HCT116 (cell line): ENCODE measurements at regions not wholly inside any gene's neighbourhood (a gene's known extent, or its start where the extent isn't known, plus 50 kb on each side); places are given as distances from the start of the nearest gene placed in this dataset.

Source experiments
- EZH2 ChIP-seq: fragments of 200-600 bp; sonication (generic); IDR thresholded peaks from 2 replicates; pipeline ENCODE4 v1.6.1; 2017; ENCODE audit warnings: antibody characterized with exemption, mixed run types
- EZH2phosphoT487 ChIP-seq: fragments of 200-600 bp; IDR thresholded peaks from 2 replicates; pipeline ENCODE4 v1.6.1; 2018; ENCODE audit warnings: antibody characterized with exemption, borderline replicate concordance
- JUND ChIP-seq: IDR thresholded peaks from 2 replicates; pipeline ENCODE4 v1.6.1; 2012
- POLR2A ChIP-seq: IDR thresholded peaks from 2 replicates; pipeline ENCODE4 v1.7.0; 2011; ENCODE audit warnings: borderline replicate concordance; ENCODE audit not compliant: insufficient read depth, insufficient read length; ENCODE audit errors: extremely low read depth
- POLR2AphosphoS5 ChIP-seq: IDR thresholded peaks from 2 replicates; pipeline ENCODE4 v1.6.1; 2011; ENCODE audit warnings: mild to moderate bottlenecking, low read depth, low read length, moderate library complexity
- RAD21 ChIP-seq: IDR thresholded peaks from 2 replicates; pipeline ENCODE4 v1.6.1; 2012; ENCODE audit warnings: low read depth, mild to moderate bottlenecking
- SIN3A ChIP-seq: IDR thresholded peaks from 2 replicates; pipeline ENCODE4 v1.6.1; 2012; ENCODE audit warnings: low read depth
- TCF7L2 ChIP-seq: IDR thresholded peaks from 2 replicates; pipeline ENCODE4 v1.7.0; 2011; ENCODE audit warnings: borderline replicate concordance, inconsistent platforms; ENCODE audit not compliant: insufficient read depth, insufficient read length; ENCODE audit errors: extremely low read depth
- TF ChIP-seq, protein P1 (sequence below), 3 experiments: fragments of 200-600 bp in 1 of 3; sonication (generic) in 1 of 3; IDR thresholded peaks in 2 of 3; conservative IDR thresholded peaks in 1 of 3; 2 replicates each; pipeline ENCODE4 v1.5.1; 2012 to 2017; ENCODE audit warnings: low read depth in 2 of 3, low read length in 2 of 3, antibody characterized with exemption in 1 of 3, borderline replicate concordance in 1 of 3, control low read depth in 1 of 3, mild to moderate bottlenecking in 1 of 3, mixed read lengths in 1 of 3, mixed run types in 1 of 3, moderate library complexity in 1 of 3; ENCODE audit not compliant: insufficient read depth in 1 of 3
- TF ChIP-seq, protein P2 (sequence below): IDR thresholded peaks from 2 replicates; pipeline ENCODE4 v1.6.1; 2012; ENCODE audit warnings: low read depth
- TF ChIP-seq, protein P3 (sequence below): IDR thresholded peaks from 2 replicates; pipeline ENCODE4 v1.6.1; 2012

DNA sequence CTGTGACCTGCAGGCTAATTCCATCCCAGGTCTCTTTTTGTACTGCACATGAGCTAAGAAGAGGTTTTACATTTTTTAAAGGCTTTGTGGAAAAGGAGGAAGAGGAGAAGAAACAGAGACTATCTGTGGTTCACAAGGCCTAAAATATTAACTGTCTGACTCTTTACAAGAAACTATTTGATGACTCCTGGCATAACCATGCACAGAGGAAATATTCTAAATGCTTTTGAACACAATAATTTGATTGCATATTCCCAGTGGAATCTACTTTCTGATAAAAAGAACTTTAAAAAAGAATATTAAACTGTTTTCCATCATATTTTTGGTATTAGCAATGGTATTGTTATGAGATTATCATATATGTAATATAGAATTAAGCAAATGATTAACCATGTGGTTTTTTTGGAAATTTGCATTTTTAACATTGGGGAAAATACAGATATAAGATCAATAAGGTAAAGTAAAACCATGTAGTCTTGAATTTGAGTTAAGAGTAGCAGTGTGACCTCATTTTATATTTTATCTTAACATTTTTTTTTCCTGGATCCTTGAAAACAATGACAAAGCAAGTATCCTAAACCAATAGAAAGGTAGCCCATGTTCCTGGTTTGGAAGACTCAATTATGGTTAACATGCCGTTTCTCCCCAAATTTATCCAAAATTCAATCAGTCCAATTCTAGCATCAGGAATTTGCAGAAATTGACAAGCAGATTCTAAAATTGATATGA, 251.0 kb downstream of the UQCRFS1 start:
- TF ChIP-seq, protein P1, sequence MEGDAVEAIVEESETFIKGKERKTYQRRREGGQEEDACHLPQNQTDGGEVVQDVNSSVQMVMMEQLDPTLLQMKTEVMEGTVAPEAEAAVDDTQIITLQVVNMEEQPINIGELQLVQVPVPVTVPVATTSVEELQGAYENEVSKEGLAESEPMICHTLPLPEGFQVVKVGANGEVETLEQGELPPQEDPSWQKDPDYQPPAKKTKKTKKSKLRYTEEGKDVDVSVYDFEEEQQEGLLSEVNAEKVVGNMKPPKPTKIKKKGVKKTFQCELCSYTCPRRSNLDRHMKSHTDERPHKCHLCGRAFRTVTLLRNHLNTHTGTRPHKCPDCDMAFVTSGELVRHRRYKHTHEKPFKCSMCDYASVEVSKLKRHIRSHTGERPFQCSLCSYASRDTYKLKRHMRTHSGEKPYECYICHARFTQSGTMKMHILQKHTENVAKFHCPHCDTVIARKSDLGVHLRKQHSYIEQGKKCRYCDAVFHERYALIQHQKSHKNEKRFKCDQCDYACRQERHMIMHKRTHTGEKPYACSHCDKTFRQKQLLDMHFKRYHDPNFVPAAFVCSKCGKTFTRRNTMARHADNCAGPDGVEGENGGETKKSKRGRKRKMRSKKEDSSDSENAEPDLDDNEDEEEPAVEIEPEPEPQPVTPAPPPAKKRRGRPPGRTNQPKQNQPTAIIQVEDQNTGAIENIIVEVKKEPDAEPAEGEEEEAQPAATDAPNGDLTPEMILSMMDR (IDR thresholded peaks at IDR 0.05 in 2 of 3, conservative IDR thresholded peaks at IDR 0.05 in 1 of 3; ENCODE audit: borderline replicate concordance in 1 of 3, insufficient read depth in 1 of 3, low read depth in 2 of 3, low read length in 2 of 3), result no peak
- TF ChIP-seq EZH2, result no peak
- no peak for TF ChIP-seq JUND
- TF ChIP-seq POLR2A, result no peak
- TF ChIP-seq POLR2AphosphoS5, result no peak
- TF ChIP-seq, protein P2, sequence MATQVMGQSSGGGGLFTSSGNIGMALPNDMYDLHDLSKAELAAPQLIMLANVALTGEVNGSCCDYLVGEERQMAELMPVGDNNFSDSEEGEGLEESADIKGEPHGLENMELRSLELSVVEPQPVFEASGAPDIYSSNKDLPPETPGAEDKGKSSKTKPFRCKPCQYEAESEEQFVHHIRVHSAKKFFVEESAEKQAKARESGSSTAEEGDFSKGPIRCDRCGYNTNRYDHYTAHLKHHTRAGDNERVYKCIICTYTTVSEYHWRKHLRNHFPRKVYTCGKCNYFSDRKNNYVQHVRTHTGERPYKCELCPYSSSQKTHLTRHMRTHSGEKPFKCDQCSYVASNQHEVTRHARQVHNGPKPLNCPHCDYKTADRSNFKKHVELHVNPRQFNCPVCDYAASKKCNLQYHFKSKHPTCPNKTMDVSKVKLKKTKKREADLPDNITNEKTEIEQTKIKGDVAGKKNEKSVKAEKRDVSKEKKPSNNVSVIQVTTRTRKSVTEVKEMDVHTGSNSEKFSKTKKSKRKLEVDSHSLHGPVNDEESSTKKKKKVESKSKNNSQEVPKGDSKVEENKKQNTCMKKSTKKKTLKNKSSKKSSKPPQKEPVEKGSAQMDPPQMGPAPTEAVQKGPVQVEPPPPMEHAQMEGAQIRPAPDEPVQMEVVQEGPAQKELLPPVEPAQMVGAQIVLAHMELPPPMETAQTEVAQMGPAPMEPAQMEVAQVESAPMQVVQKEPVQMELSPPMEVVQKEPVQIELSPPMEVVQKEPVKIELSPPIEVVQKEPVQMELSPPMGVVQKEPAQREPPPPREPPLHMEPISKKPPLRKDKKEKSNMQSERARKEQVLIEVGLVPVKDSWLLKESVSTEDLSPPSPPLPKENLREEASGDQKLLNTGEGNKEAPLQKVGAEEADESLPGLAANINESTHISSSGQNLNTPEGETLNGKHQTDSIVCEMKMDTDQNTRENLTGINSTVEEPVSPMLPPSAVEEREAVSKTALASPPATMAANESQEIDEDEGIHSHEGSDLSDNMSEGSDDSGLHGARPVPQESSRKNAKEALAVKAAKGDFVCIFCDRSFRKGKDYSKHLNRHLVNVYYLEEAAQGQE, result no peak
- TF ChIP-seq, protein P3, sequence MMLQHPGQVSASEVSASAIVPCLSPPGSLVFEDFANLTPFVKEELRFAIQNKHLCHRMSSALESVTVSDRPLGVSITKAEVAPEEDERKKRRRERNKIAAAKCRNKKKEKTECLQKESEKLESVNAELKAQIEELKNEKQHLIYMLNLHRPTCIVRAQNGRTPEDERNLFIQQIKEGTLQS, result no peak
- TF ChIP-seq EZH2phosphoT487, result no peak
- no peak for TF ChIP-seq TCF7L2
- TF ChIP-seq SIN3A, result no peak
- no peak for TF ChIP-seq RAD21
